Stimulated activated effector memory CD8-positive, alpha-beta T cell treated with anti-CD3 and anti-CD28 coated beads, Interleukin-12 subunit alpha, Interleukin-12 subunit beta, amount 100 ng/mL, for 72 hours (primary cell): ENCODE measurements at regions not wholly inside any gene's neighbourhood (a gene's known extent, or its start where the extent isn't known, plus 50 kb on each side); places are given as distances from the start of the nearest gene placed in this dataset.
A peak's percentile ranks its signal among the peaks of the same experiment; 100 is the strongest.

Experiments
- ATAC-seq: fragments of 150-1000 bp; cut with Tn5 transposase; 2 replicates; pipeline ENCODE4 v1.10.0; 2021
- DNase-seq, 2 donors: peaks; one replicate each; pipeline ENCODE4 v3.0.0; 2021 to 2022; ENCODE audit warnings: low spot score in 2 of 2
- H3K27ac Mint-ChIP-seq: one replicate; pipeline ENCODE4 v1.8.0; 2022; ENCODE audit warnings: mild to moderate bottlenecking, mixed read lengths
- H3K36me3 Mint-ChIP-seq: one replicate; pipeline ENCODE4 v1.8.0; 2022; ENCODE audit warnings: mild to moderate bottlenecking, mixed read lengths
- H3K4me1 Mint-ChIP-seq: one replicate; pipeline ENCODE4 v1.8.0; 2022; ENCODE audit warnings: mixed read lengths
- H3K4me3 Mint-ChIP-seq: one replicate; pipeline ENCODE4 v1.8.0; 2022; ENCODE audit warnings: mild to moderate bottlenecking, mixed read lengths
- H3K9me3 Mint-ChIP-seq: one replicate; pipeline ENCODE4 v1.8.0; 2022; ENCODE audit warnings: mixed read lengths

- Mint-ChIP-seq H3K4me3 (no peak overlapping the region), H3K4me1 (peaks cover 5% of the 10 kb centered on the region), H3K9me3 (no peaks in the 10 kb centered on the region), H3K36me3 (no peaks in the 10 kb centered on the region), H3K27ac (peak overlapping the region; percentile 13)
- ATAC-seq = peak; percentile 20
- DNase-seq = no peak
Measured at GRCh38 chr2:43082111-43082894, 144.1 kb downstream of the ZFP36L2 start.

- H3K4me1 Mint-ChIP-seq = peaks cover 5% of the 10 kb centered on the region
Measured at GRCh38 chr2:43081131-43081765, 145.2 kb downstream of the ZFP36L2 start.

GRCh38 chr2:43080571-43081021 is 145.8 kb downstream of the ZFP36L2 start:
- ATAC-seq = no peak
- no peak for DNase-seq
- Mint-ChIP-seq H3K36me3 (no peaks in the 10 kb centered on the region), H3K9me3 (no peaks in the 10 kb centered on the region), H3K4me3 (no peak overlapping the region), H3K4me1 (peaks cover 3% of the 10 kb centered on the region), H3K27ac (no peak overlapping the region)

More at GRCh38 chr2:43081131-43081765, 145.2 kb downstream of the ZFP36L2 start:
- Mint-ChIP-seq H3K4me3 (no peak overlapping the region), H3K9me3 (no peaks in the 10 kb centered on the region), H3K27ac (peak overlapping the region; percentile 13), H3K36me3 (no peaks in the 10 kb centered on the region)
- no peak for ATAC-seq
- DNase-seq = no peak

- Mint-ChIP-seq H3K4me3 (no peak overlapping the region), H3K4me1 (no peaks in the 10 kb centered on the region), H3K27ac (no peak overlapping the region), H3K9me3 (no peaks in the 10 kb centered on the region), H3K36me3 (no peaks in the 10 kb centered on the region)
- DNase-seq (no peak), ATAC-seq (no peak)
Measured at GRCh38 chr2:43078781-43079755, 147.3 kb downstream of the ZFP36L2 start.

- Mint-ChIP-seq H3K27ac (no peak overlapping the region), H3K4me3 (no peak overlapping the region), H3K9me3 (no peaks in the 10 kb centered on the region), H3K4me1 (no peaks in the 10 kb centered on the region), H3K36me3 (no peaks in the 10 kb centered on the region)
- ATAC-seq (no peak), DNase-seq (no peak)
Measured at GRCh38 chr2:43078301-43078700, 148.1 kb downstream of the ZFP36L2 start.

- Mint-ChIP-seq H3K36me3 (no peaks in the 10 kb centered on the region), H3K9me3 (no peaks in the 10 kb centered on the region), H3K27ac (no peak overlapping the region)
Measured at GRCh38 chr2:43077876-43078275, 148.5 kb downstream of the ZFP36L2 start.

GRCh38 chr2:43076676-43077075 is 149.7 kb downstream of the ZFP36L2 start:
- DNase-seq (no peak), ATAC-seq (no peak)
- Mint-ChIP-seq H3K36me3 (no peaks in the 10 kb centered on the region), H3K4me3 (no peak overlapping the region), H3K4me1 (no peaks in the 10 kb centered on the region), H3K9me3 (no peaks in the 10 kb centered on the region), H3K27ac (no peak overlapping the region)

More at GRCh38 chr2:43077876-43078275, 148.5 kb downstream of the ZFP36L2 start:
- ATAC-seq (no peak), DNase-seq (no peak)
- no peak overlapping the region for H3K4me3 Mint-ChIP-seq
- no peaks in the 10 kb centered on the region for H3K4me1 Mint-ChIP-seq

- DNase-seq = no peak
- Mint-ChIP-seq H3K27ac (no peak overlapping the region), H3K9me3 (no peaks in the 10 kb centered on the region), H3K4me3 (no peak overlapping the region), H3K4me1 (no peaks in the 10 kb centered on the region), H3K36me3 (no peaks in the 10 kb centered on the region)
- no peak for ATAC-seq
Measured at GRCh38 chr2:43075811-43076585, 150.4 kb downstream of the ZFP36L2 start.

GRCh38 chr2:43075054-43075593 is 151.3 kb downstream of the ZFP36L2 start:
- Mint-ChIP-seq H3K4me1 (no peaks in the 10 kb centered on the region), H3K4me3 (no peak overlapping the region), H3K36me3 (no peaks in the 10 kb centered on the region), H3K9me3 (no peaks in the 10 kb centered on the region), H3K27ac (peak overlapping the region; percentile 23)
- DNase-seq (no peak), ATAC-seq (no peak)

- Mint-ChIP-seq H3K4me3 (no peak overlapping the region), H3K36me3 (no peaks in the 10 kb centered on the region), H3K27ac (peak overlapping the region; percentile 23), H3K9me3 (no peaks in the 10 kb centered on the region), H3K4me1 (no peaks in the 10 kb centered on the region)
- ATAC-seq (no peak), DNase-seq (no peak)
Measured at GRCh38 chr2:43074592-43075053, 151.8 kb downstream of the ZFP36L2 start.

- H3K4me1 Mint-ChIP-seq = no peaks in the 10 kb centered on the region
- peak overlapping the region; percentile 23 for H3K27ac Mint-ChIP-seq
- no peaks in the 10 kb centered on the region for H3K9me3 Mint-ChIP-seq
- no peak overlapping the region for H3K4me3 Mint-ChIP-seq
- ATAC-seq = no peak
- DNase-seq = no peak
- H3K36me3 Mint-ChIP-seq = no peaks in the 10 kb centered on the region
Measured at GRCh38 chr2:43074052-43074451, 152.4 kb downstream of the ZFP36L2 start.

- no peak overlapping the region for H3K4me3 Mint-ChIP-seq
- no peak for DNase-seq
- H3K27ac Mint-ChIP-seq = no peak overlapping the region
- no peaks in the 10 kb centered on the region for H3K4me1 Mint-ChIP-seq
- H3K36me3 Mint-ChIP-seq = no peaks in the 10 kb centered on the region
- H3K9me3 Mint-ChIP-seq = no peaks in the 10 kb centered on the region
- ATAC-seq = no peak
Measured at GRCh38 chr2:43073401-43073825, 153.0 kb downstream of the ZFP36L2 start.

- ATAC-seq = no peak
- Mint-ChIP-seq H3K36me3 (no peaks in the 10 kb centered on the region), H3K27ac (no peak overlapping the region), H3K9me3 (no peaks in the 10 kb centered on the region), H3K4me3 (no peak overlapping the region), H3K4me1 (no peaks in the 10 kb centered on the region)
- DNase-seq = no peak
Measured at GRCh38 chr2:43071599-43072550, 154.5 kb downstream of the ZFP36L2 start.
